ENCODE measurements at regions not wholly inside any gene's neighbourhood (a gene's known extent, or its start where the extent isn't known, plus 50 kb on each side); places are given as distances from the start of the nearest gene placed in this dataset.
"Not testable (repeated sequence)": the region's sequence is repeated elsewhere in the genome, so short reads cannot be mapped to it uniquely, and the experiment has no call there.

GRCh38 chr9:90162326-90162725 lies 480.3 kb downstream of the DIRAS2 start:
- Histone ChIP-seq H3K9ac (ENCODE audit: low read depth in 2 of 2, low read length in 2 of 2) (no peak overlapping the region), H3K4me3 (no peak overlapping the region), H3K36me3 (no peaks in the 10 kb centered on the region), H3K27ac (no peak overlapping the region), H3K4me1 (no peaks in the 10 kb centered on the region), H3K27me3 (no peaks in the 10 kb centered on the region), H3K9me3 (no peaks in the 10 kb centered on the region)
- no peak for DNase-seq
- intact Hi-C loops (cut with DNase I) = loop anchor here (5.0 kb wide), 1 partner anchor 40 kb away; no protein-coding TSS in a partner anchor
- no peak for TF ChIP-seq CTCF (IDR thresholded peaks at IDR 0.05)

GRCh38 chr9:90162819-90163218 lies 479.8 kb downstream of the DIRAS2 start:
- no peaks in the 10 kb centered on the region for H3K27me3 ChIP-seq
- TF ChIP-seq CTCF (IDR thresholded peaks at IDR 0.05) = no peak
- DNase-seq = peak; percentile 53
- H3K9ac ChIP-seq (ENCODE audit: low read depth in 2 of 2, low read length in 2 of 2) = no peak overlapping the region
- intact Hi-C loops (cut with DNase I) = loop anchor here (5.0 kb wide), 1 partner anchor 39 kb away; no protein-coding TSS in a partner anchor
- H3K27ac ChIP-seq = no peak overlapping the region
- no peaks in the 10 kb centered on the region for H3K4me1 ChIP-seq
- no peaks in the 10 kb centered on the region for H3K9me3 ChIP-seq
- H3K36me3 ChIP-seq = no peaks in the 10 kb centered on the region
- no peak overlapping the region for H3K4me3 ChIP-seq

- Histone ChIP-seq H3K36me3 (no peaks in the 10 kb centered on the region), H3K4me1 (no peaks in the 10 kb centered on the region), H3K9me3 (no peaks in the 10 kb centered on the region), H3K9ac (ENCODE audit: low read depth in 2 of 2, low read length in 2 of 2) (no peak overlapping the region), H3K27me3 (no peaks in the 10 kb centered on the region), H3K27ac (peak overlapping the region; percentile 7), H3K4me3 (no peak overlapping the region)
- no peak for TF ChIP-seq CTCF (IDR thresholded peaks at IDR 0.05)
- peak; percentile 75 for DNase-seq
- intact Hi-C loops (cut with DNase I) = no loop called here
Measured at GRCh38 chr9:90165281-90165680, 477.3 kb downstream of the DIRAS2 start.

GRCh38 chr9:90166374-90166773 lies 476.2 kb downstream of the DIRAS2 start:
- H3K9me3 ChIP-seq; DNase-seq; H3K4me1 ChIP-seq; H3K36me3 ChIP-seq; H3K9ac ChIP-seq (ENCODE audit: low read depth in 2 of 2, low read length in 2 of 2); intact Hi-C loops (cut with DNase I); H3K27me3 ChIP-seq; H3K4me3 ChIP-seq: not testable (repeated sequence)
- H3K27ac ChIP-seq = peak overlapping the region; percentile 7

GRCh38 chr9:90167914-90168313 lies 474.7 kb downstream of the DIRAS2 start:
- H3K9me3 ChIP-seq = no peaks in the 10 kb centered on the region
- H3K4me3 ChIP-seq = no peak overlapping the region
- no peaks in the 10 kb centered on the region for H3K36me3 ChIP-seq
- H3K9ac ChIP-seq (ENCODE audit: low read depth in 2 of 2, low read length in 2 of 2) = peak overlapping the region in 1 of 2 donors; percentile 58
- peak overlapping the region; percentile 76 for H3K27ac ChIP-seq
- H3K27me3 ChIP-seq = no peaks in the 10 kb centered on the region
- no peak for DNase-seq
- intact Hi-C loops (cut with DNase I) = no loop called here
- no peaks in the 10 kb centered on the region for H3K4me1 ChIP-seq
- TF ChIP-seq CTCF (IDR thresholded peaks at IDR 0.05) = no peak

- Histone ChIP-seq H3K4me3 (no peak overlapping the region), H3K27me3 (no peaks in the 10 kb centered on the region), H3K9me3 (no peaks in the 10 kb centered on the region), H3K4me1 (no peaks in the 10 kb centered on the region), H3K9ac (ENCODE audit: low read depth in 2 of 2, low read length in 2 of 2) (no peak overlapping the region), H3K27ac (peak overlapping the region; percentile 76), H3K36me3 (no peaks in the 10 kb centered on the region)
- intact Hi-C loops (cut with DNase I) = no loop called here
- no peak for DNase-seq
- TF ChIP-seq CTCF (IDR thresholded peaks at IDR 0.05) = no peak
Measured at GRCh38 chr9:90169490-90169889, 473.1 kb downstream of the DIRAS2 start.

GRCh38 chr9:90173935-90174334 lies 468.7 kb downstream of the DIRAS2 start:
- intact Hi-C loops (cut with DNase I); H3K9ac ChIP-seq (ENCODE audit: low read depth in 2 of 2, low read length in 2 of 2); H3K27ac ChIP-seq; H3K9me3 ChIP-seq; H3K27me3 ChIP-seq; H3K4me3 ChIP-seq; DNase-seq; H3K4me1 ChIP-seq; H3K36me3 ChIP-seq: not testable (repeated sequence)

- H3K4me3 ChIP-seq; H3K9ac ChIP-seq (ENCODE audit: low read depth in 2 of 2, low read length in 2 of 2); H3K27ac ChIP-seq; H3K9me3 ChIP-seq; H3K27me3 ChIP-seq; intact Hi-C loops (cut with DNase I); H3K4me1 ChIP-seq; H3K36me3 ChIP-seq; DNase-seq: not testable (repeated sequence)
Measured at GRCh38 chr9:90174346-90174745, 468.3 kb downstream of the DIRAS2 start.

All from colonic mucosa (tissue), 4 donors.